ENCODE measurements at regions not wholly inside any gene's neighbourhood (a gene's known extent, or its start where the extent isn't known, plus 50 kb on each side); places are given as distances from the start of the nearest gene placed in this dataset.
"Not testable (repeated sequence)": the region's sequence is repeated elsewhere in the genome, so short reads cannot be mapped to it uniquely, and the experiment has no call there.

- Histone ChIP-seq H3K27me3 (no peaks in the 10 kb centered on the region), H3K4me3 (no peak overlapping the region), H3K36me3 (no peaks in the 10 kb centered on the region), H3K4me1 (no peaks in the 10 kb centered on the region), H3K9me3 (no peaks in the 10 kb centered on the region), H3K27ac (no peak overlapping the region)
- TF ChIP-seq, protein P1, sequence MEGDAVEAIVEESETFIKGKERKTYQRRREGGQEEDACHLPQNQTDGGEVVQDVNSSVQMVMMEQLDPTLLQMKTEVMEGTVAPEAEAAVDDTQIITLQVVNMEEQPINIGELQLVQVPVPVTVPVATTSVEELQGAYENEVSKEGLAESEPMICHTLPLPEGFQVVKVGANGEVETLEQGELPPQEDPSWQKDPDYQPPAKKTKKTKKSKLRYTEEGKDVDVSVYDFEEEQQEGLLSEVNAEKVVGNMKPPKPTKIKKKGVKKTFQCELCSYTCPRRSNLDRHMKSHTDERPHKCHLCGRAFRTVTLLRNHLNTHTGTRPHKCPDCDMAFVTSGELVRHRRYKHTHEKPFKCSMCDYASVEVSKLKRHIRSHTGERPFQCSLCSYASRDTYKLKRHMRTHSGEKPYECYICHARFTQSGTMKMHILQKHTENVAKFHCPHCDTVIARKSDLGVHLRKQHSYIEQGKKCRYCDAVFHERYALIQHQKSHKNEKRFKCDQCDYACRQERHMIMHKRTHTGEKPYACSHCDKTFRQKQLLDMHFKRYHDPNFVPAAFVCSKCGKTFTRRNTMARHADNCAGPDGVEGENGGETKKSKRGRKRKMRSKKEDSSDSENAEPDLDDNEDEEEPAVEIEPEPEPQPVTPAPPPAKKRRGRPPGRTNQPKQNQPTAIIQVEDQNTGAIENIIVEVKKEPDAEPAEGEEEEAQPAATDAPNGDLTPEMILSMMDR (IDR thresholded peaks at IDR 0.05): no peak
- no peak for TF ChIP-seq POLR2A (IDR thresholded peaks at IDR 0.05)
- no peak for DNase-seq
- WGBS, 2 donors: 36 to 58% methylated on average over 1 of the region's 1 CpG
- intact Hi-C loops (cut with DNase I): no loop called here
These were observed 568.8 kb downstream of the HTR7 start for GRCh38 chr10:90289037-90289436.

DNA sequence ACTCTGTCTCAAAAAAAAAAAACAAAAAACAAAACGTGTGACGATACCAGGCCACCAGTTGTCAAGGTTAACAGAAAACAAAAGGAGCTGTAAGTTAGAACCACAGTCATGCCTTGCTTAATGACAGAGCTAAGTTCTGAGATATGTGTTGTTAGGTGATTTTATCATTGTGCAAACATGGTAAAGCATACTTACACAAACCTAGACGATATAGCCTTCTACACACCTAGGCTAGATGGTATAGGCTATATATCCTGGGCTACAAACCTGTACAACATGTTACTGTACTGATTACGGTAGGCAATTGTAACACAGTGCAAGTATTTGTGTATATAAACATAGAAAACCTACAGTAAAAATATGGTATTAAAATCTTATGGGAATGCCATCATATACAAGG lies 564.2 kb downstream of the HTR7 start:
- no peak overlapping the region for H3K27ac ChIP-seq
- no peak for DNase-seq
- intact Hi-C loops (cut with DNase I): no loop called here
- H3K4me3 ChIP-seq: no peak overlapping the region
- WGBS, 2 donors: 66 to 75% methylated on average over 4 of the region's 4 CpGs
- H3K4me1 ChIP-seq: no peaks in the 10 kb centered on the region
- no peaks in the 10 kb centered on the region for H3K36me3 ChIP-seq
- TF ChIP-seq, protein P1 (IDR thresholded peaks at IDR 0.05): no peak
- no peak for TF ChIP-seq POLR2A (IDR thresholded peaks at IDR 0.05)
- H3K27me3 ChIP-seq: no peaks in the 10 kb centered on the region
- H3K9me3 ChIP-seq: no peaks in the 10 kb centered on the region

GRCh38 chr10:90294821-90295540 lies 562.9 kb downstream of the HTR7 start:
- H3K36me3 ChIP-seq; H3K9me3 ChIP-seq; H3K4me1 ChIP-seq; H3K4me3 ChIP-seq; intact Hi-C loops (cut with DNase I); H3K27ac ChIP-seq; H3K27me3 ChIP-seq; DNase-seq: not testable (repeated sequence)
- WGBS, 2 donors: 78 to 81% methylated on average over 10 to 11 of the region's 11 CpGs

- H3K9me3 ChIP-seq; H3K27ac ChIP-seq; H3K27me3 ChIP-seq; H3K4me3 ChIP-seq; H3K4me1 ChIP-seq; DNase-seq; H3K36me3 ChIP-seq; intact Hi-C loops (cut with DNase I): not testable (repeated sequence)
- 28 to 55% methylated on average over 2 to 7 of the region's 7 CpGs for WGBS, 2 donors
These were observed 555.8 kb downstream of the HTR7 start for GRCh38 chr10:90302031-90302430.

DNA sequence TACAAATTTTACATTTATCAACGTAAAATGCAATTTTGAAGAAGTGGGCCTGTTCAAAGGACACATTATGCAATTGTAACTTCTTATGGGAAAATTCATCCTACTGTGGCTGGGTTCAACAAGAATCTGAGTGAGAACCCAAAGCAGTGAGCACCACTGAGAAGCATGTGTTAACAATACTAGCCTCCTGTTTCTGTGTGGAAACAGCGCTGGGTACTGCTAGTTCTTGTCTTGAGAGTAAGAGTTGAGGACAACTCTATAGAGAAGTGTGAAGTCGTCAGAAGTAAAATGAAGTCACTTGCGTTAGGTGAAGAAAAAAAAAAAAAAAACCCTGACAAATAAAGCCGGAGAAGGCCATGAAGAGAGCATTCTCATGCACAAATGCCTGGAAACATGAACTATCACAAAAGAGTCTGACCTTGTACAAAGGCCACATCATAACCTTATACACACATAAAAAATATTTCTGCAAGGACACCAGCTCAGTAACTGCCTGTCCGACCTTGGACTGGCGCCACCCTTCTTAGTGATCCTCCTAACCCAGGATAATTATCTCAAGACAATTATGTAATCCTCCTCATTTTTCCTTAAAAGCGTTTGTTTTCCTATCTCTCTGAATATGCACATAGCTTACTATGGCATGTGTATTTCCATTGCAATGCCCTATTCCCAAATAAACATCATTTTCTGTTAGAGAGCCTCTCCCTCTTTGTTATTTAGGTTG lies 554.9 kb downstream of the HTR7 start:
- no peak for DNase-seq
- H3K27me3 ChIP-seq: no peaks in the 10 kb centered on the region
- no peaks in the 10 kb centered on the region for H3K4me1 ChIP-seq
- no peaks in the 10 kb centered on the region for H3K36me3 ChIP-seq
- intact Hi-C loops (cut with DNase I): no loop called here
- WGBS, 2 donors: 72 to 78% methylated on average over 8 of the region's 8 CpGs
- H3K27ac ChIP-seq: no peak overlapping the region
- no peak overlapping the region for H3K4me3 ChIP-seq
- TF ChIP-seq POLR2A (IDR thresholded peaks at IDR 0.05): no peak
- TF ChIP-seq, protein P1 (IDR thresholded peaks at IDR 0.05): no peak
- H3K9me3 ChIP-seq: no peaks in the 10 kb centered on the region

GRCh38 chr10:90304533-90304932 lies 553.3 kb downstream of the HTR7 start:
- no peaks in the 10 kb centered on the region for H3K4me1 ChIP-seq
- H3K9me3 ChIP-seq: no peaks in the 10 kb centered on the region
- no peak overlapping the region for H3K4me3 ChIP-seq
- no peaks in the 10 kb centered on the region for H3K36me3 ChIP-seq
- H3K27ac ChIP-seq: no peak overlapping the region
- 0 to 42% methylated on average over 1 of the region's 1 CpG for WGBS, 2 donors
- intact Hi-C loops (cut with DNase I): no loop called here
- no peaks in the 10 kb centered on the region for H3K27me3 ChIP-seq
- TF ChIP-seq POLR2A (IDR thresholded peaks at IDR 0.05): no peak
- TF ChIP-seq, protein P1 (IDR thresholded peaks at IDR 0.05): no peak
- no peak for DNase-seq
